ENCODE measurements at regions not wholly inside any gene's neighbourhood (a gene's known extent, or its start where the extent isn't known, plus 50 kb on each side); places are given as distances from the start of the nearest gene placed in this dataset.
"Not testable (repeated sequence)": the region's sequence is repeated elsewhere in the genome, so short reads cannot be mapped to it uniquely, and the experiment has no call there.

DNA sequence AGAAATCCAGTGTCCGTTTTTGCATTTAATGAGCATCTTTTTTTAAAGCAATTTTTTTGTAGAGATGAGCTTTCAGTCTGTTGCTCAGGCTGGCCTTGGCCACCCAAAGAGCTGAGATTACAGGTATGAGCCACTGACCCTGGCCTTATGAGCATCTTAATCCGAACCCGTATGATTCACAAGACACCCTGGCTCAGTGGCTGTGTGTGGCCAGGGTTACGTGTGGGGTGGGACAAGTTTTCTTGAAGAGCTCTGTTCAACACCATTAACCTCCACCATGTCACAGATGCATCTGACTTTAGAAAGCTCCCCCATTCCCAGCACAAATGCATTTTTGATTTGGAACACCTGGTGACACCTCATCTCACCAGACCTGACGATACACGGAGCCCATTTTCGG, 166.5 kb upstream of the PITRM1 start:
- no peak for DNase-seq

DNA sequence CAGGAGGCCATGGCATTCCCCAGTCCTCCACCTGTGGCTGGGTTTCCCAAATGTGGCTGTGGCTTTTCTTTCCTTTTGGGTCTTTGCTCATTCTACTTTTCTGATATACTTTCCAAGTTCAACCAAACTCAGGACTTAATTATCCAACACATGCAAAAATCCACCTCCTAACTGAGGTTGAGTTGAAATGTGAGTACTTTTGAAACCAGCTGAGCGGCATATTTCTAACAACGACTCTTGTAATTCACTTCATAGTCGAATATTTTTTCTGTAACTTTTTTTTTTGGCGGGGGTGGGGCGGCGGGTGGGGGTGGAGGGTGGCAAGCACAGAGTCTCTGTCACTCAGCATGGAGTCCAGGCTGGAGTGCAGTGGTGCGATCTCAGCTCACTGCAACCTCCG, 165.2 kb upstream of the PITRM1 start:
- DNase-seq, result no peak

- DNase-seq, result no peak
These were observed 164.2 kb upstream of the PITRM1 start for GRCh38 chr10:3336673-3337293.

- no peak for DNase-seq
These were observed 160.8 kb upstream of the PITRM1 start for GRCh38 chr10:3333426-3333825.

DNA sequence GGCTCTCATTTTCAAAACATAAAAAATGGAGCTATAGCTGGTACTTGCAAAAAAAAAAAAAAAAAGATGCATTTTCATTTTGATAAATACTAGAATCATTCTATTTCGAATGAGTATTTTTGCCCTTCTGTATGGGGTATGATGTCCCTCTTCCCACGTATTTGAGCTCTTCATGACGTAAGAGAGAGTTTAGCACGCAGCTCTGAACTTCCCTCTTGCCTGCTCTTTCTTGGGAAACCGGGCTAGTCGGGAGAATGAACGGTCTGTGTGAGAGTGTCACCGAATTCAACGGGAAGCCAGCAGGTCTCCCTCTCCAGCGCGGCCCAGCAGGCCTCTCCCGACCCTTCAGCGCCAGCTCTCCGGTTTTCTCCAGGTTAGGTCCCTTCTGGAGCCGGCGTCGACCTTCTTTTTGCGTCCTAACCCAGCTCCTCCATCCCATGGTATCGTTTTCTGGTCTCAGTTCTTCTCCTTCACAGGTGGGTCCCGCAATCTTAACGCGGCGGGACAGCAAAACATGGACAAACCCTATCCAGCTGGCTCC, 159.2 kb upstream of the PITRM1 start:
- no peak for DNase-seq

- no peak for DNase-seq
These were observed 158.6 kb upstream of the PITRM1 start for GRCh38 chr10:3331187-3331586.

DNA sequence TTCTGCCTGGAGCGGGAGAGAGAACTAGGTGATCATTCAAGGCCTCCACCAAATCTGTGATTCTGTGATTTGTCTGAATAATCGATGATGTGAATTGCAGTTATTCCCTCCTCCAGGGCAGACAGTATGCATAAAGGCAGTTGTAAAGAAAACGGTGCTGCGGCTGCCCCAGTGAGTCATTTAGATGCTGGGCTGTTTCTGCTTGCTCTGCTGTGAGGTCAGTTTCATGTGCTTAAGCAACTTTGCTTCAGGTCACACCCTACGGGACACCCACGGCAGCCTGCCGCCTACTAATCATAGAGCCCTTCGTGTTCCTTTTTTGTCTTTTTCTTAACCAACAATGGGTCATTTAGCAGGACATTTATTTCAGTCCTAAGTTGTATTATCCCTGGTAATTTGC, 158.1 kb upstream of the PITRM1 start:
- DNase-seq, result no peak

GRCh38 chr10:3325954-3326750, 153.6 kb upstream of the PITRM1 start:
- no peak for DNase-seq

DNA sequence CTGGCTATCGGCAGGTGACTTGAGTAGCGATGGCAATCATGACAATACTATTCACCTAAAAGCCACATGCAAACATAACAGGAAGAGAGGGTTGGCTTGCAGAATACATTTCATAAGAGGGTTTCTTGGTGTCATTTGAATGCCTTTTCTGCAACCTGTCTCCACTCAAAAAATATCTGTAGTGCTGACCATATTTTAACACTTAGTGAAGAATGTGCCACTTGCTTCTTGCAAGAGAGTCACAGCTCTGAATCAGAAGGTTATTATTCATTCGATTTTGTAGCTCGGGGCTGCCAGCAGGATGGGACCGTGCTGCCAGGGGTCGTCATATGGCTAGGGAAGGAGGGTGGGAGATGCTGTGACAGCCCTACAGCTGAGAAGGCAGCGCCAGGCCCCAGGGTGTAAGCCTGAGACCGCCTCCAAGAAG, 152.0 kb upstream of the PITRM1 start:
- no peak for DNase-seq

DNA sequence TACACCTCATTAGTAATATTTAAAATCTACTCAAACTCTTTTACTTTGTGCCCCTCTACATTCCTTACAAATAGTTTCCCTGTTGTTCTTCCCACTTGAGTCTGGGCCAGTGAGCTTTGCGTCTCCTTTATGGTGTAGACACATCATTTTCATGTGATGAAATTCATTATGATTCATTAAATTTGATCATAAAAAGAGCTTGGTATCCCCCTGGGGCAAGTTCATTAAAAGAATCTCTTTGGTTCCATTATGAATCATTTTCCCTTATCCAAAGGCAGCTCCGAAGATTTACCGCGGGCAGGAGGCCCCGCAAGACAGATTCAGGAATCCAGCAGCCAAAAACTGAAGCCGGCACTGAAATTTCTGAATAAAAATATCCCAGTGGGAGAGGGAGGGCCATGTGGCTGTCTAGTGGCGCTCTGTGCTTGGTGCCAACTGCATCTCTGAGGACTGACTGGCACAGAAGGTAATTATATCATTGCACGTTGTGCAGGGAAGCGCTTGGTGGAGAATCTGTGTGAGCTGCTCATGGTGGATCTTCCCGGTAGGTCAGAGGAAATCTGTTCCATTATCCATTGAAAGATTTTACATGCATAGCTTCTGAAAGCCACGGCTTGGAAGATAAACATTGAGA, 151.4 kb upstream of the PITRM1 start:
- DNase-seq, result peak; percentile 69

DNA sequence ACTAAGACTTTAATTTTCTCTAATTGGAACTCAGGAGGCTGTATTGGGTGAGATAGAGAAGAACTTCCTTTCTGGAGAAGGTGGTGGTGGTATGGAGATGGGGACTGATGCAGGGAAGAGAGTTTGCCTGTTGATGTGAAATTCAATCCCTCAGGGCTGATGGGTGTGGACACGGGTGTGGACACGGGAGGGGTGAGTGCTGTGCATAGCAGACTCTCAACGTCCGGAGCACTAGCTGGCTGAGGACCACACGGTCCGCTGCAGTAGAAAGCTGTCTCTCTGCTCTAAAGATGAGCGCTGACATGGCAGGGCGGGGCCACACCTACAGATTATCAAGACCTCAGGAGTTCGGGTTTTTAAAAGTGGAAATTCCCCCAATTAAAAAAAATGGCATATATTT, 148.5 kb upstream of the PITRM1 start:
- DNase-seq, result no peak

DNA sequence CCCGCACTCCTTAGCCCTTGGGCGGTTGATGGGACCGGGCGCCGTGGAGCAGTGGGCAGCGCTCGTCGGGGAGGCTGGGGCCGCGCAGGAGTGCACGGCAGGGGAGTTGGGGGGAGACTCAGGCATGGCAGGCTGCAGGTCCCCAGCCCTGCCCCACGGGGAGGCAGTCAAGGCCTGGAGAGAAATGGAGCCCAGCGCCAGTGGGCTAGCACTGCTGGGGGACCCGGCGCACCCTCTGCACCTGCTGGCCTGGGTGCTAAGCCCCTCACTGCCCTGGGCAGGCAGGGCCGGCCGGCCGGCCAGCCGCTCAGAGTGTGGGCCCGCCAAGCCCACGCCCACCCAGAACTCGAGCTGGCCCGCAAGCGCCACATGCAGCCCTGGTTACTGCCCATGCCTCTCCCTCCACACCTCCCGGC, 147.2 kb upstream of the PITRM1 start:
- DNase-seq, result no peak

DNA sequence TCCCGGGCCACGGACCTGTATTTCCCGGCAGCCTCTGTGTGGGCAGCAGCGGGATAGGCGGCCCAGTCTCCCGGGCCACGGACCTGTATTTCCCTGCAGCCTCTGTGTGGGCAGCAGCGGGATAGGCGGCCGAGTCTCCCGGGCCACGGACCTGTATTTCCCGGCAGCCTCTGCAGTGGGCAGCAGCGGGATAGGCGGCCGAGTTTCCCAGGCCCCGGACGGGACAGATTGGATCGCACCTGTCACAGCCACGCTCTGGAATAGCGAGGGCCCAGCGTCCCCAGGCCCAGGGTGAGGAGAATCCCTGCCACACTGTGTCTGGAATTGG, 145.9 kb upstream of the PITRM1 start:
- not testable (repeated sequence) for DNase-seq

- not testable (repeated sequence) for DNase-seq
These were observed 145.2 kb upstream of the PITRM1 start for GRCh38 chr10:3317553-3318479.

DNA sequence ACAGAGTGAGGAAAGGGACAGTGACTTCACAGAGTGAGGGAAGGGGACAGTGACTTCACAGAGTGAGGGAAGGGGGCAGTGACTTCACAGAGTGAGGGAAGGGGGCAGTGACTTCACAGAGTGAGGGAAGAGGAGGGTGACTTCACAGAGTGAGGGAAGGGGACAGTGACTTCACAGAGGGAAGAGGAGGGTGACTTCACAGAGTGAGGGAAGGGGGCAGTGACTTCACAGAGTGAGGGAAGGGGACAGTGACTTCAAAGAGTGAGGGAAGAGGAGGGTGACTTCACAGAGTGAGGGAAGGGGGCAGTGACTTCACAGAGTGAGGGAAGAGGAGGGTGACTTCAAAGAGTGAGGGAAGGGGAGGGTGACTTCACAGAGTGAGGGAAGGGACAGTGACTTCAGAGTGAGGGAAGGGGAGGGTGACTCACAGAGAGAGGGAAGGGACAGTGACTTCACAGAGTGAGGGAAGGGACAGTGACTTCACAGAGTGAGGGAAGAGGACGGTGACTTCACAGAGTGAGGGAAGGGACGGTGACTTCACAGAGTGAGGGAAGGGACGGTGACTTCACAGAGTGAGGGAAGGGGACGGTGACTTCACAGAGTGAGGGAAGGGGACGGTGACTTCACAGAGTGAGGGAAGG, 142.0 kb upstream of the PITRM1 start:
- DNase-seq, result not testable (repeated sequence)

- DNase-seq, result peak; percentile 47
These were observed 141.3 kb upstream of the PITRM1 start for GRCh38 chr10:3313784-3314444.

GRCh38 chr10:3312403-3312940, 139.9 kb upstream of the PITRM1 start:
- DNase-seq, result peak; percentile 73

DNA sequence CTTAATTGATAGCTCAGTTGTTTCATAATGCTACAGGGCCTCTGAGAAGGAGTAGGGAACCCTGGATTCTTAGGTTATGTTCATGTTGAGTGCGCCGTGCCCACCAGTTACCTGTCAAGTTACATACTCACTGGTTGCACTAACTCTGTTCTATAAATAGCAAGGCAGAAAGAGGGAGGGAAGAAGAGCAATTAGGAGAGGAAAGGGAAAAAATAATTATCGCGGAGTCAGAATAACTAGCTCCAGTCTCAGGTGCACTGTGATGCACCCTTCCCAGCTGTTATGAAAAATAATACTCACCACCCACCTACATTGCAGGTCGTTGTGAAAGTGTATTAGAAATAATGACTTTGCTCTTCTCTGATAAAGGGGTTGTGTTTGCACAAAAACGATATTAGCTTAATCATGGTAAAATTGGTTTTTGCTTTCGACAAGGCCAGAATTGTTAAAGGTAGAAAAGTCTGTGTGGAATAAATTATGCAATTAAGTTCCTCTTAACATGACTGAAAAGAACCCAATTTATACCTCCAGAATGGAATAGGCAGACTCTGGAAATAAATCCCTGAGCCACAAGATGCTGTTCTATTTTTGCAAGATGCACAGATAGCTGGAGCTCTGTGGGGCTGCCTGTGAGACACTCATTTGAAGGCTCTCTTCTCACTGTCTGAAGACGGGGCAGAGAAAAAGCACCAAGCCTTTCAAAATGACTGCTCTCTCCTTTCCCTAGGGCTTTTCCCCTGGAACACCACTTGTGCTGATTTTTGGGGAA, 137.6 kb upstream of the PITRM1 start:
- DNase-seq, result no peak

DNA sequence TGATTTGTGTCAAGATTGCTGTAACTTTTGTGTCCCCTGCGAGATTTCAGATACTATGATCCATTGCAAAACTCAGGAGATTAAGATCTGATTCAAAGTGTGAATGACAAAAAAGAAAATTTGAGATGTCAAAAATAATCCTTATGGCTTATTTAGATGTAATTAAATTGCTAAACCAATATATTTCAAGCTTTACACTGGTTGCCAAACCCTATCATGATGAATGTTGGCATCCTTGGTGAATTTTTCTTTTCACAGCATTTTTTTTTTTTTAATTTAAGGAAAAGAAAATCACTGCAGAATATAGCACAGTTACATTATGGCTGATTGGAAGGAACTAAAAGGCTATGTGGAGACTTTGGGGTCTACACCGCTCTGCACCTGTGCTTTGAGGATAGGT, 133.5 kb upstream of the PITRM1 start:
- DNase-seq, result no peak

DNA sequence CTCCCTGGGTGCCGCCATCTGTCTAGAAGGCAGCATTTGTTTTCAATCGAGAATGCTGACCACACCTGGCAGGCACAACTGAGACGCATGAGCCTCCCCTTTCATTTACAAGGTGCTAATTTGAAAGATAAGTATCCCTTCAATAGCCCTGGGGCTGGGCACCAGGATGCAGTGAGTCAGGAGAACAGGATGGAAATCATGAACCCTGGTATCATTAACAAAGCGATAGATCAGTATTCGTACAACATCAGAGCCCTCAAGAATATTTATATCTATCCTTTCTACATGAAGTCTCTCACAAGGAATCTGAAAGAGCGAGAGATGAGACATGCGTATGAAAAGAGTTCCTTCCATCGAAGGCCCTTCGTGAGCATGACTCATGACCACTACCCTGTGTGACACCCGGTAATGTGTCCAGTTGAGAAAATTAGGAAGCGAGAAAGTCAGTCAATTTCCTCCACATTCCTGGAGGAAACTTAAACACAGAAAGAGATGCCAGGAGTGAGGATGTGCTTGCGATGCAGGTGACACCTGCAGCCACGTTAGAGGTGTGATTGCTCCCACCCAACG, 123.1 kb upstream of the PITRM1 start:
- DNase-seq, result no peak
